GM21381 (cell line): ENCODE measurements at regions not wholly inside any gene's neighbourhood (a gene's known extent, or its start where the extent isn't known, plus 50 kb on each side); places are given as distances from the start of the nearest gene placed in this dataset.

Experiments used
- ATAC-seq: cut with Tn5 transposase; IDR thresholded peaks from one replicate; pipeline ENCODE4 v1.9.1; 2021; ENCODE audit warnings: mild to moderate bottlenecking, moderate library complexity; ENCODE audit not compliant: unreplicated experiment

DNA sequence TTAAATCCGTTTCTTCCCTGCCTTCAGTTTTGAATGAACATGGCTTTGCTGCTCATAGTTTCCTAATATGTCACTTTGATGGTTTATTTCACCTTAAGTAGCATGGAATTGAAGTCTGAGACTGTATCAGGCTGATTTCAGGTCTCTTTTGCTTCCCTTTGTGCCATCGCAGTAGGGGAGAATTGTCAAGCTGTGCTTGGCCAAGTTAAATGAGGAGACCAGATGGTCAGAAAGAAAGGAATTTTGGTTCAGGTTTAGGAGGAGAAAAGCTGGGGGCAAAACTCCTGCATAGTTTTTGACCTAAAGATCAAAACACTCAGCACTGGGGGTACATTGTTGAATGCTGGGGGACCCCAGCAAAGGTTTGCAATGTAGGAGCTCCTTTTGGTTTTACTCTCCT is 398.4 kb downstream of the NUAK1 start:
- no peak for ATAC-seq

DNA sequence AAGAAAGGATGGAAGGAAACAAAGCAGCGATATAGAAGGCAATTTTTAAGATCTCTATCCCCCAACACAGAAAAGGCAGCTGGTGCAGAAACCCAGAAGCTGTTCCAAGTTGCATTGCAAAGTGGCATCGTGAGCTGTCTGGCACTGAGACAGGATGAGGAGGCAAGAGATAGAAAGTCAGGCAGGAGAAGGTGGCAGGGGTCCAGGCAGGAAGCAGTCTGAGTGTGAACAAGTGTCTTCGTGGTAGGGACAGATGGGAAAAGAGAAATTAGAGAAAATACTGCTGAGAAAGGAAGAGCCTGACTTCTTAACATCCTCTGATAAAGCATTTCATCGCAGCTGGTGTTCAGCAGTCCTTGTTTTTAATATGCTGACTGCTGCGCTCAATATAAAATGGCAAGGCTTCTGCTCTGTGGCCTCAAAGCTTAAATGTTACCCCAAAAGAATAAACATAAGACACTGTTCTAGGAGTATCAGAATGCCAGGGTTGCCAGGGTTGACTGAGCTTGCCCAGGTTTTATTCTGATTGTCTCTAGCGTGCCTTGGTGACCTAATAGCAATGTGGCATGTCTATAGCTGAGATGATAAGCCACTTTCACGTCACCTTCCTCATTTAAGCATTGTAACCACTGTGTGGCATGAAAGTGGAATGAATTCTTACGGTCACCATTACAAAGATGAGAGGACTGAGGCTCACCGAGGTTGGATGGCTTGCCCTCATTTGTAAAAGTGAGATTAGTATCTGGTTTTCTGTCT is 397.6 kb downstream of the NUAK1 start:
- no peak for ATAC-seq

DNA sequence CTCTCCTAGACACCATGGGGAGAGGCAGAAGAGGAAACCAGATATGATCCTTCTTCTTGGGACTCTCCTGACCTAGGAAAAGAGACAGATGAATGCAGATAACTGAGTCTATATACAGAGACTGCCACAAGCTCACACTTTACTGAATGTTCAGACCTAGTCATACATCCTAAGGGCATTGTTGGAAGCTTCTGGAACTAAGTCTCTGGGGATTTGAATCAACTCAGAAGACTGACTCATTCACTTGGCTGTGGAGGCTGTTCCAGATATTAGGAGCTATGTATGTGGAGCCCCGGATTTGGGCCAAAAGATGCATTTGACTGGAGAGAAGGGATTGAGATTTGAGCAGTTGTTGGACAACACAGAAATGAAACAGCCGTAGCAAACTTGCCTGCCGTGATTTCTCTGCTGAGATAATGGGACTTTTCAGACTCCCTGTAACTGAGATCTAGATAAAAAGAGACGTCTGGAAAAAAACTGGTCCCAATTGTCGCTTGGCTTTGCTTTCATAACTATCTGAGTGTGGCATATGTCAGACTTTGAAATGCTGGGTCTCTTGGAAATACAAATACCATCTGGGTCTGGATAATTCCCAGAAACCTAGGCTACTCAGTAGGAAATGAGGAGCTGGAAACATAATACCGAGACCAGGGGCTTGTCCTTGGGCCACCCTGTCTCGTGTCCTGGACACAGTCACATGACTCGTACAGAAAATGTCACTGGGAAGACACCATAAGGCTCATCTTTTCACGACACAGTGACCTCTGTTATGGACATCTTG is 396.8 kb downstream of the NUAK1 start:
- no peak for ATAC-seq

DNA sequence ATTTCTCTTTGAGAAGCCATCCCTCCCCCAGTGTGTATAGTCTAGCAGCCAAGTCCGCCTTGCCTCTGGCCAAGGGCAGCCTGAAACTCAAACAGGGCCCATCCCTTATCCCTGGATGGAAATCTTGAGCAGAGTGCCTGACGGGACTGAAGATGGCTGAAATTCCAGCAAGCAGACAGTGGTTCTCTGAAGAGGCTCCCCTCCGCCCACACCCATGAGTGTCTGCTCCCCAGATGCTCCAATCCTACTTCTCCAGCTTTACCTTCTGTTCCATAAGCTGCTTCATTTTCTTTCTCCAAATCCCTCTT is 396.2 kb downstream of the NUAK1 start:
- no peak for ATAC-seq

DNA sequence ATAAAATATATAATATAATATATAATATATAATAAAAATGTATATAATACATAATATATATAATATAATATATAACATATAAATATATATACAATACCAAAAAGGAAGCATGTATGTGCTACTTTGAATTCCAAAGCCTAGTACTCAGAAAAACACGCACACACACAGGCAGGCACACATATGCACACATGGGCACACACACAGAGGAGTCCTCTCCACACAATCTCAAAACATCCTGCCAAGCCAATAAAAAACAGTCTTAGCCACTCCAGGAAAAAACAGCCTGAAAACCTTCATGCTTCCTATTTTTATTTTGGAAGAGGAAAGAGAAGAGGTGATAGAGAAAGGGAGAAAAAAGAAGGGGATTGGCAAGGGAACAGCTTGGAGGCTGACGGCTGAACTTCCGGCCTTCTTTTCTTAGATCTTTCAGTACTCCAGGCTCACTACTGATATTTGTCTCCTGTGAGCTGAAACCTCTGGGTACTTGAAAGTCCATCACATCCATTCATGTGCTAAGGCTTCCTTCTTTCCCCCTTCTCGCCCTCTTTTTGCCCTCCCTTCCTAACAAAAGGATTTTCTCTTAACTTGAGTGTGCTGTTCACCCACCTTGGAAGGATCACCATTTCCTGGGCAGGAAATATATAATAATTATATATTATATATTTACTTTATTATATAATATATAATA is 394.2 kb downstream of the NUAK1 start:
- ATAC-seq = no peak

DNA sequence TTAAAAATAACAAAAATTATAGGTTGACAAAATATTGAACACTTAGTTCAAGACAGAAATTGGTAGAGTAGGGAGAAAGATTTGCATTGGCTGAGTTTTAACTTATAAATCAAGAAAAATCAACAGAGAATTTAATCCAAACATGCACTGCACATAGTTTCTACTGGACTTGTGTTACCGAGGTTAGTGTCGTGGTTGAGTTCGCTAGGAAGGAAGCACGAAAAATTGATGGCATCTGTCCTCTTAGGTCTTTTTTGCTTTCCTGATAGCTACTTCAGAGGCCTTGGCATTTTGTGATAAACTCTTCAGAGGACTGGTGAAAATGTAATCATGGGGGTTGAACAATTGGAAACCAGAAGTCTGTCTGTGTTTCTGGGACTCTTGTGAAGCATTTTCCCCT is 392.9 kb downstream of the NUAK1 start:
- no peak for ATAC-seq

DNA sequence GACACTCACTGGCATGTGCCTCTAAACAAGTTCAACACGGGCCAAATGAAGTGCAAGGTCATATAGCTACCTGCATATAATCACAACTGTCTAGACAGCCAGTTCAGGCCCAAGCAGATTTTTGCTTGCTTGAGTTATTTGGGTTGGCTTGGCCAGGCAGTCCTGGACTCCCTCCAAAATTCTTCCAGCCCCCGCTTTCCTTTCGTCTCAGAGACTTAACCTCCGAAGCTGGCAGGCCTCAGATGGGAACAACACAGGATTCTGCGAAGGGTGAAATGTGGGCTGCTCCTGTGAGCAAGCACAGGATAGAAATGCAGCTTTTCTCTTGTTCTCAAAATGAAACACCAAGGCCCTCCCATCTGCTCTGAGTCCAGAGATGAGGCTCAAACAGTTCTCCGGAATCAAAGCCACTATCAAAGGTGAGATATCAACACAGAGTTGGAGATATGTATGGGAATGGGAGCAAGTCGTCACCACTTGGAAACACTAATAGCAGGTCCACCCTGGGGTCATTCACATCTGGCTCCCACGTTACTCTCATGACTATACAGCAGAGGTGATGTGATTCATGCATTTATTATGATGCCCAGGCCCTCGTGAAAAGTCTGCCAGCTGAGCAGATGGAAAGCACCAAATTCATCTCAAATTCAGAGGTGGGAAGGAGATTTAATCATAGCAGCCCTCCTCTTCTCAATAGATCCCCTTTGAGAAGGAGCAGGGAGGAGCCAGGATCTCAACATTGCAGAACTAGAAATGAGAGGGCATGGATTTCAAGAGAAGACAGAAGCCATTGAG is 389.8 kb downstream of the NUAK1 start:
- no peak for ATAC-seq

DNA sequence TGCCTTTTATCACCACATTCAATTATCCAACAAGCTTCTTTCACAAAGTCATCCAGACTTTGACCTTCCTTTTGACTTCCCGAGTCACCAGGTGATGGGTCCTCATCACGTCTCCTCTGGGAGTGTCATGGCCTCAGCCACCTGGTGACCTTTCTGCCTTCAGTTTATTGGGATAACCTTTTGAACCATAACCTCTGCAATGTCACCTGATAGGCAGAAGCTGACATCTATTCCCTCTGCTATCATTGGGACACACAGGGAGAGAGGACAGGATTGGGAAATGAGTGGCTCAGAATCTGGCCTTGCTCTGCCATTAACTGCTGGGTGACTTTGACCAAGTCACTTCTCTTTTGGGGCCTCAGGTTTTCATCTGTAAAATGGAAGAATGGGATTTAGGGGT is 388.7 kb downstream of the NUAK1 start:
- ATAC-seq = no peak

DNA sequence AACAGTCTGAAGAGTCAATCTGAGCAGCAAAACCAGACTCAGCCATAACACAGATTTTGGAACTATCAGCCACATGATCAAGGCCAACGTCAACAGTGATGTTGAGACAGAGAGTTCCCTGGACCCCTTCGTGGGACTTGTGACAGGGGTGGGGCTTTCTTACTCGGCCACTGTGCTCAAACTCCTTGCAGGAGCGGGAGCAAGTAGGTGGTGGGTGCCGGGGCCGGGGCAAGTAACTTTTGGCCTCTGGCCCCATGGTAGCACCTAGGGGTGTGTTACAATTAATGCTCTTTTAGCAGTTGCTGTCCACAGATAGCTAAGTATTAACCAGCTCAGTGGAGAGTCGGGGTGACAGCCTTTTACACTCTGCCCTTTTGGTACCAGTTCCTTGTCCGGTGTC is 384.4 kb downstream of the NUAK1 start:
- no peak for ATAC-seq

DNA sequence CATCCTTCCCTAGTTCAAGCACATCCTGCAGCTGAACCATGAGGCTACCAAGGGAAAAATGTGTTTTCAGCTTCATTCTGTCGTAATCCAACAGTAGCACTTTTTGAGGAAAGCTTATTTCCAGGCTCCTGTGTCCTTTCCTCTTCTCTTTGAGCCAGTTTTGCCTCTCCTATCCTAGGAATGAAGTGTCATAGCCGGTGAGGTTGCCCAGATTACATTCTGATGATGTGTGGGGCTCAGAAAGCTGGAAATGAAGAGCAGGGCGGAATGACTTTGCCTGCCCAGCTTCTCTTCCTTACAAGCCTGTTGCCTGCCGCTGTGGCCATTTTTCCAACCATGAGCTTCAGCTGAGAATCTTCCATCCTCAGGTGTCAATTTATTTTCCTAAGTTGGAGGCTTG is 381.8 kb downstream of the NUAK1 start:
- ATAC-seq = no peak

DNA sequence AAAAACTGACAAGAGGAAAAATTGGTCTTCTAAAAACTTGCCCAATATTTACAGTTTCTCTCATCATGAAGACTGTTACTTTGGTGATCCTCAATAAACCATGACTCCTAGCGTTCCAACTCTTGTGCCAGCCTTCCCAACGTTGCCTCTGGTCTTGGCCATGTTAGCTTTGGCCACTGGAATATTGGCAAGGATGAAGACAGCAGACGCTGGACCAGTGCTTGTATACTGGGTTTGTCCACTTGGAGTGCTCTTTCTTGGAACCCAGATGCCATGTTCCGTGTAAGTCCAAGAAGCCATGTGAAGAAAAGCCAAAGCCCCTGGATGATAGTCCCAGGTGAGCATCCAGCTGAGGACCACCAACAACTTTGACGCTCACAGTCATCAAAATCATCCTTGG is 379.6 kb downstream of the NUAK1 start:
- ATAC-seq = no peak

DNA sequence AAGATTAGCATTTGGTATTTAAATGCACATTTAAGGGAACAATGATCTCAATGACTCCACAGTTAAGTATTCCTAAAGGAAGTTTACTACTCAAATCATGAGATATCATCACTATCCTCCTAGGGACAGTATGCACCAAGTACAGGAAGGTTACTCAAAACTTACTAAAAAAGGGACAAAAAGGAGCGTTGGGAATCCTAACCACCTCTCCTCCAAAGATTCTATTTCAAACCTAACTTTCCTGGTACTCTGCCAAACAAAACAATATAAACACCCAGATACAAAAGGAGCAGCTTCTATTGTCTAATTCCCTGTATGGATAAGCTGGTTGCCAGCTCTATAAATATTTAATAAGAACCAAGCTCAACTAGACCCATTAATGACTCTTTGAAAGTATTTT is 377.7 kb downstream of the NUAK1 start:
- no peak for ATAC-seq

DNA sequence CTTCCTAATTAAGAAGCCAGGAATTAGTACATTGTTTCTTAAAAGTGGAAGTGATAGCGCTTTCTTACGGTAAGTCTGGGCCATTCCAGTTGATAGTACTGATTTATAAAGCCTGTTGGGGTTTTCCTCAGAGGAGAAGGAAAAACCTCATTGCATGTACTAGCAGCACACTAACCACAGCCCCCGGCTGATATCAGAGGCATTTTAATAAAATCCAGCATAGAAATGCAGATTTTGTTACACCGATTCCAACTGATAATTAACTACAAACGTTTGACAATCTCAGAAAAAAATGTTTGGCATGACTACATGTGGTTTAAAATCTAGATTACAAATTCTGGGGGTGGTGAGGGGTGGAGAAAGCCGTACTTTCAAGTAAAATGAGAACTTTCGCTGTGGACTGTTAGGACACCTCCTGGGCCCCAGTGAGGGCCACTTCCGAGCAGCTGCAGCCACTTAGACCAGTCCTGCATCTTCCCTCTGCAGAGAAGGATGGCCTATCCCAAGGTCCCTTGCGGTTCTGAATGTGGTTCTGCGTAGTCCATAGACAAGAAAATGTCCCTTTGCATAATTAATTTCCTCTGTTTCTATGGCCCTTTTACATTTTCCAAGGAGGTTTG is 374.4 kb downstream of the NUAK1 start:
- no peak for ATAC-seq

DNA sequence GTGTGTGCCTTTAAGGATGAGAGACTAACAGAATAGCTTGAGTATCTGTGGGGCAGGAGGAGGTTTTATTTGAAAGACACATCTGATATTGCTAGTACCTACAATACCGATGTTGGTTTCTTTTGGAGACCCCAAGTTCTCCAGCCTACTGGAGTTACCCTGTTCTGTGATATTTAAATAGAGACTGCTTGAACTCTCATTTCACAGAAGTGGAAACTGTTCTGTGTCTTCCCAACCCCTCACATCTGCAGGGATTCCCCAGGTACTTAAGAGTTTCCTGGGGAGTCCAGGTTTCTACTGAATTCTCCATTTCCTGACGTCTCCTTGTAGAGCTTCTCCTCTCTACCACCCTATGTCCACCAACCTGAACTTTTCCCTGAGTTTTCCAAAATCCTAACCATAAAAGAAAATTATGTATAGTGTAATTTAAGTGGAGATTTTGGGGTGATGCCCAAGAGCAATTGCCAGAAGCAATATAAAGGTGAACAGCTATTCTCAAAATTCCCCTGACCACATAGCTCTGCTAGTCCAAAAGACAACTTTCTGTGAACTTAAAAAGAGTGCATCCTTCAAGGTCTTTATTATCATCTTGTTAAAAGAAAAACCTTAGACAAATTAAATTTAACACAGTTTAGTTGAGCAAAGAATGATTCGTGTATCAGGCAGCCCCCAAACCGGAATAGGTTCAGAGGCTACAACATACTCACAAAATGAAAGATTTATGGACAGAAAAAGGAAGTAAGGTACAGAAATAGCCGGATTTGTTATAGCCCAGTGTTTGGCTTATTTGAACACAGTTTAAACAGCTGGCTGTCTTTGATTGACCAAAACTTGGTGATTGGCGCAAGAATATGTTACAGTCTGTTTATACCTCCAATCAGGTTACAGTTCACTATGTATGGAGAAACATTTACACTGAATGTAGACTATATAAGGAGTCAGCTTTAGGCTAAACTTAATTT is 373.4 kb downstream of the NUAK1 start:
- peak; percentile 54 for ATAC-seq

DNA sequence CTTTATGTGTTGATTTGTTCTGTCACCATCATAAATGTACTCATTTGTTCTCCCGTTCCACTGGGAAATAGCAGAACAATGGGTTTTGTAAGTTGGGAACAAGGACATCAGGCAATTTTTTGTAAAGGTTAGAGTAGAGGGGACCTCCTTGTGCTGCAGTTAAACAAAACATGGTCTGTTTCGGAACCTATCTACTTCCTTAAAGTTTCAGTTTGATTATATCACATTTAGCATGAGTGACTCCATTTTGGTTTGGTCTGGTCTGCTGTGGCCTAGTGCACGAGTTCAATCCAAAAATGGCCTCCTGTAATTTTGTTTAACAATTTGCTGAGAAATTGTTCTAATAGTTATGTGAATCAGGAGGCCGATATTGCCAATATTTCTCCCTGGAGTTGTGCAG is 372.7 kb downstream of the NUAK1 start:
- no peak for ATAC-seq

DNA sequence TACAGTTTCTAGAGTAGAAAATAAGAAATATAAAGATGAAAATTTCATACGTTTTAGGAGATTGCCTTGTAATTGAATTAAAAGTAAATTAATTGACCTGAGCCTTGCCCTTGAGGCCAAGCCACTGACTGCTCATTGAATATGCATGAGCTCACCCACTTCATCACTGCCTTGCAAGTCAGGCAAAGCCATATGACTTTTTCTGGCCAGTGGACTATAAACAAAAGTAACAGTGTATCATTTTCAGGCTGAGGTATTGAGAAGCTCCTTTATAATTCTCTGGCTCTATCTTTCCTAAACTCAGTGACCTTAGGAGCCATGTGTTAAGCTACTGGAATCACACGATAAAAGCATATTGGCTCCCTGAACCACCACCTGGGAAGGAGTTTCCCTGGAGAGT is 369.3 kb downstream of the NUAK1 start:
- no peak for ATAC-seq

DNA sequence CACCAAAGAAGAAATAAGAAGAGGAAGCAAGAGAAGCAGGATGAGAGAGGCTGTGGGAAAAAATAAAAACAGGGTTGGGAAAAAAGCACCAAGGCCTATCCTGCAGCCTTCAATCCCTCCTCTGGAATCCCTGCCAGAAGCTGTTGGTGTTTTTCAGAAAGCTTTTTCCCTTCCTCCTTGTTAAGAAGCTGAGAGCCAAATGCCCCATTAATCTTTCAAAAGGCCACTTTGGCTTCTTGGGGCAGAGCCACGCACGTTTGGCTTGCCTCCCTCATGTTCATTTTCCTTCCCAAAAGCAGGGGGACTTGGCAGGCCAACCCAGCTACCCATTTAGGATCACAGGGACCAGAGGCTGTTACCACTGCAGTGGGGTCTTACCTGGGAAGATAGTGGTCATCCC is 365.3 kb downstream of the NUAK1 start:
- ATAC-seq = no peak

DNA sequence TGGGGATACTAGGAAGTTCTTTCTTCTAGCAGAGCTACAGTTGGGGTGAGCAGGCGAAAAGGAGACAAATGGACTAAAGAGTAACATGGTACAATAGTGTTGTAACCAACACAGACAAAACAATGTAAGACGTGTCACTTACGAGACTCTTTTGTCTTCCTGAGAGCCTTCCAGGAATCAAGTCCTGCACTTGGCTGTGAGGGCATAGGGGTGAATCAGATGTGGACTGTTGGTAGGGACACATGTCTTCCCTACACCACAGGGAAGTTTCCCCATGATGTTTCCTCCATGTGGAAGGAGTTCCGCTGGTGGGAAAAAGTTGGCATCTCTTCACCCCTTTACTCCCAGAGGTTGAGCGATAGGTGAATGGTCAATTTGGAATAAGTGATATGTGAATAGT is 364.7 kb downstream of the NUAK1 start:
- ATAC-seq = no peak

DNA sequence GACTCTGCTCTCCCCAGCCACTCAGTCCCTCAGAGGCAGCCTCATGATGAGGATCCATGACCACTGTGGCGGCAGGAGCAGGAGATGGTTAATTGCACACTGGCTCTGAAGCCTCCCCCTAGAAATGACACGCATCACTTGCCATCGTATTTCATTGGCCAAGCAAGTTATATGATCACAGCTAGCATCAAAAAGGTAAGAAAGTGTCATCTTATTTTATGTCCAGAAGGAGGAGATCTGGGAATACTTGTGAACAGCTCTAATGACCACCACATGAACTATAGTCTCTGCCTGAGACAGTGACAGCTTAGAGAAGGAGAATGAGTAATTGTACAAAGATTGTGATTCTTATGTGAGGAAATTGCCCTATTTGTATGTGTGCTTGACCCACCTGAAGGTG is 363.4 kb downstream of the NUAK1 start:
- ATAC-seq = no peak
